ENCODE measurements at regions not wholly inside any gene's neighbourhood (a gene's known extent, or its start where the extent isn't known, plus 50 kb on each side); places are given as distances from the start of the nearest gene placed in this dataset.
"Not testable (repeated sequence)": the region's sequence is repeated elsewhere in the genome, so short reads cannot be mapped to it uniquely, and the experiment has no call there.

DNA sequence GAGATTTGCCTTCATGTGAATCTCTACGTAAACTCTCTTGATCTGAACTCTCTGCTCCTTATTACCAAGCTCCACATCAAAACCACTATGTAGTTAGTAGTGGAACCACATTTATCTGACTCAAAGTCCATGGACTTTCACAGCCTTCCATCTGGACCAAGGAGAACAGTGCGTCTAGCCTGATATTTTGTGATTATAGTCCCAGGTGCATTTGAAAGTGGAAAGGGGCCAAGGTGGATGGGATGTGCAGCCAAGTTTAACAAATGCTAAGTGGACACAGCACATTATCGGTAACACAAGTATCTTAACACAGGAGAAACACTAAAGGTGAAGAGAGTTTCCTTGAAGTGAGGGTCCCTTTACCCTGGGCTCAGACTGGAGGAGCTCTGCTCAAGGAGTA lies 281.2 kb upstream of the SGK1 start:
- DNase-seq = no peak

DNA sequence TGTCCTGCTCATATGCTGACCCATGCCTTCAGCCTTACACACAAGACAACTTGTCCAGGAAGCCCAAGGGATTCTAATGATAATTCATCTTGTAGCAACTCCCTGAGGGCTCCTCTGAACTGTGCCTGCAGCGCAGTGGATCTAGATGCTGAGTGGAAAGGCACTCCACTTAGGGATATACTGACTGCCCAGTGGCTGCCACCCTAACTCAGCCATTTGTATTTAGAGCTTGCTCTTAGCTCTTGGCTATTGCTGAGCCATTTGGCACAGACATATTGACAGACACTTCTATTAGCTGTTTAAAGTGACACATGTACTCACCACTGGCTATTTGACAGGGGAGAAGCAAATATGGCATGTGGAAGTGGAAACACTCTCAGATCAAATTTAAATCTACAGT lies 278.3 kb upstream of the SGK1 start:
- no peak for DNase-seq

DNA sequence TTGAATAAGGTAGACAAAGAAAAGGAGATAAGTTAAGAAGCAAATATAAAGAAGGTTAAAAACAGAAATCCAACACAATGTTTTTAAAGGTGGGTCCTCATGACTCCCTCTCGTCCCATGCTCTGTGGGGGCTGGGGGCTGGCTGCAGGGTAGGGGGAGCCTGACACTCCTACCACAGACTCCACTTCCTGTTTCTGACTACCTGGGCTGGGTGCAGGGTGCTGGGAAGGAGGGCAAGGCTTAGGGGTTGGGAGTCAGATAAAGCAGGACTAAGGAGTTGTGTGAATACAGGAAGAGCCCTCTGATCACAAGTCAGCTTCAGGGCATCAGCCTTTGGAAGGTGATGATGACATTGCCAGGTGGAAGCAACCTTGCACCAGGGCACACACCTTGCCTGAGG lies 277.0 kb upstream of the SGK1 start:
- DNase-seq = no peak

DNA sequence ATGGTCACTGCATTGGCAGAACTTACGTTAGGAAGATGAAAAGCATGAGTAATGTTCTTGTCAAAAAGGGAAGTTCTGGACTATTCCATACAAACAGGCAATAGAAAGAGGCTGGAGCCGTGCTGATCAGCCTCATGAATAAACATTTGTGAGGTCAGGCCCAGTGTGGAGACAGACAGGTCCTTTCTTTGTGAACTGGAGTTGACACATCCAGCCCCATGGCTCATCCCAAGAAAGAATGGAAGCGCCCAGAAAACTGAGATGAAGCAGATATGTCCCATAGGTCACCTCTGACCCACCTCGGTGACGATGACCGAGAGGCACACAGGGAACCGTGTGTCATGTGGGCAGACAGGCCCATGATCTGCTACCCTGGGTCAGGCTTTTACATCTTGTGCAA lies 276.0 kb upstream of the SGK1 start:
- no peak for DNase-seq

DNA sequence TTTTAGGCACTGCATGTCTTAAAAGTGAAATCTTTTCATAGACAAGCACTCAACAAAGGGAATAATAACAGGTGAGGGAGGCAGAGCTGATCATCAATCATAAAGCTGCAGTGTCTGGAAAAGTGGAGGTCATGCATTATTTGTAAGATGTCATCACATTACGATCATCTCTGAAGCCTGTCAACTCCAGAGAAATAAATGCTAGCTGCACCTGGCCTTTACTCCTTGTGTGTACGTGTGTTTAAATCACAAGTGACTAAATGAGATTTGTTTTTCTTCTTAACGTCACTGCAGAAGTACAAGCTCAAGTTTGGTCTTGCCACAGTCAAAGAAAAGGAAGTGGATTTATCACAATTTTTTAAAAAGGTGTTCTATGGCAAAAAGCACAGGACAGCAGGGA lies 275.5 kb upstream of the SGK1 start:
- no peak for DNase-seq

DNA sequence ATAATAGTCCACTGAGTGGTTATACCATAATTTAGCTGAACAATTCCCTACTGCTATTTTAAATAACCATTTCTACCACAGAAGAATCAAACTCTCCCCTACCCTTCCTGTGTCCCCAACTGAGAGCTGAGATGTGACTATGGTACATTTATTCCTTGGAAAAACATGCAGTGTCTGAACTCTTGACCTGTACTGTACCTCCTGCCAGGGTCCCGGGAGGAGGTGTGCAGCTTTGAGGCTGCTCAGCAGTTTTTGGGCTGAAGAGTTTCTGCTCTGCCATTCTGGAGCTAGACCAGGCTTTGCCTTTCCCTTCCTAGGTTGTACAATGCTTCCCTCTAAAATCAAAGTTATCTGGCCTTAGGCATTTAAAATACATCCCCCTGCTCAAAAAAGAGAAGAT lies 275.1 kb upstream of the SGK1 start:
- no peak for DNase-seq

DNA sequence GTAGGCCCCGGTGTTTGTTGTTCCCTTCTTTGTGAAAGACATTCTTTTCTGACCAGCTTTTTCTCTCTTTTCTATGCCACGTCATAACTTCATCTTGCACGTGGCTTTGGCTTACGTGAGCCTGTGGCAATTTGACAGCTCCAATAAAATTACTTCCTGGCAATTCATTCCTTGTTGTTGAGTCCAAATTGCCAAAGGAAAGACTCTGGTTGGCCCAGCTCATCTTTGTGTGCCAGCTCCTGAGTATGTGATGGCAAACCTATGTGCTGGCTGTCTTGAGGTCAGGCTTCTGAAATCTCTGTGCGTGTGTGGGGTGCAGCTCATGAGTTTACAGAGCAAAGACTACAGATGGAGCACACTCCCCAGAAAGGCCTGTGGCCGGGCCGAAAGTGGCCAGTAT lies 272.5 kb upstream of the SGK1 start:
- DNase-seq = no peak

DNA sequence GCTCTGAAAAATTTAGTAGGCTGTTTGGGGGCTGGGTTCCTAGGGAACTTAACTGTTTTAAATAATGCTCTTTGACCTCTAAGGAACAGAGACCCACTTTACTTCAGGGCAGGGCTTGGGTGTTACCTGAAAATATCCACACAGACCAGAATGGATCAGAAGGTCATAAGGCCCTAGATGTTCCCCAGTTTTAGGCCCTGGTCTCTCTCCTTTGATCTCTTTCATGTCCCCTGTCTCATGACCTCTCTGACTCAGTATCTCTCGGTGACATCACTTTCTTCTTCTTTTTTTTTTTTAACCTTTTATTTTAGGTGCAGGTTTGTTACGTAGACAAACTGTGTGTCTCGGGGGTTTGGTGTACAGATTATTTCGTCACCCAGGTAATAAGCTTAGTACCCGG lies 272.1 kb upstream of the SGK1 start:
- DNase-seq = no peak

DNA sequence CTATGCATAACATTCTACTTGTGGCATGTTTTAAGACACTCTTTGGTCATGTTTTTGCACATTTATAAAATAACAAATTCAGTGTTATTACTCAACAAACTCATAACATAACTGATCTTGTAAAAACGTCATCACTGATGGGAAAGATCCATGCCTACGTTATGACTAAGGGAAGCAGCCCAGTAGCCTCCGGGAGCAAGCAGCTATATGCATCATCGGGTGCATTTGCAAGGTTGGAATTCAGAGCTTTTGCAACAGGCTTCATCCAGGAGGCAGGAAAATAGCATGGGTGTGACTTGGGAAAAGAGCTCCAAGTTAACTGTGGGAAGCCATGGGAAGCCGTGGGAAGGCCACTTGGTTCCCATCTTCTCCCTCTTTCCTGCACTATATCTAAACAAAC lies 271.6 kb upstream of the SGK1 start:
- no peak for DNase-seq

DNA sequence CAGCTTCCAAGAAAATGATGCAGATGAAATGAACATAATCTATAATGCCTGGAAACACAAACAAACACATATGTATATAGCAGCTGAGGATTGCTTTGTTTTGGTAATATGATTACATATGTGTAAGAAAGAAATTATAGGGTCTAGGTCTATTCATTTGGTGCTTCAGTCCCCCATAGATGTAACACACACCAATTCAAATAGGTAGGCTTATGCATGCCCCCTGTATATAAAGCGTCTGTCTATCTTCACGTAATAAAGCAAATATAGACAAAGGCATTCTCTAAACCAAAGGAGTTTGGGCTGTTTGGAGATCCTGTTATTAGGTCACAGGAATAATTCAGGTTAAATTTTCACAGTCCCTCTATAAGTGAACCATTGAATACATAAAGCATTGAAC lies 270.4 kb upstream of the SGK1 start:
- DNase-seq = no peak

DNA sequence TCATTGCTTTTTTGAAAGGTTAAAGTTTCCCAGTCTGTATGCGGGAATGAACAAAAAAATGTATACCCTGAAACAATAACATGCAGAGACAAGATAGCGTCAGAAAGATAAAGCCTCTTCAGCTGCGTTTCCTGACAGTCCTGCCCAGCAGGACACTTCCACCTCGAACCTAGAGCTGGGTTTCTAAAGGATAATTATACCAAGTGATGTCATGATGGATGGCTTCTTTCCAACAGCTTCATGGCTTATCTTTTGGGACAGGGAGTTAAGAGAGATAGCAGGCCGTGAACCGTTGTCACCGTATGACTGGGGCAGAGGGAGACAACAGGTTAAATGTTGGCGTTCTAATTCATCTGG lies 267.6 kb upstream of the SGK1 start:
- DNase-seq = no peak

DNA sequence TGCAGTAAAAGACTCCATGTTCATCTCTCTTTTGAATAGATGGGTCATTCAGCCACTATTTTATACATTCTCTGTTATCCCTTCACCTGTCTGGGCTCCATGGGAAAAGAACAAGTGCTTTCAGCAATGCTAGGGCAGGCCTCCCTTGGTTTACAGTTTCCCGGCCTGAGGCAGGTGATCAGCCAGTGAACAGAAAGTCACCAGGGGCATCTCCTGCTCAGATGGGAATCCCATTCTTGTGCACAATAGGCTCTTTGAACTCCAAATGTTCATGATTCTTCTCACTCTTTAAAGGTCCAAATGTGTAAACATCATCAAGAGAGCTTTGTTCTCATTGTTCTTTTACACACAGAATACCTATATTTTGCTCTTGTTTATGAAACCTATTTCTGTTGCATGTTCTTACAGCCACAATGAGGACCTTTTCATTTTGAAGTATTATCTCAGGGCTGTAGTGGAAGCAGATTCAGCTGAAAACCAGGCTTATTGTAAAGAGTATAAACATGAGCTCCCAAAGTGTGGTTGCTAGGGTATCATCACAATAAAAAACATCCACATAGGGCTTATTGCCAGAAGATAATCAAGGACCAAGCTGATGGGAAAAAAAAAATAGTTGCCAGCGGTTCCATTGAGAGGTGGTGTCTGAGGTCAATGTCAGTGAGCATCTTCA lies 267.1 kb upstream of the SGK1 start:
- no peak for DNase-seq

DNA sequence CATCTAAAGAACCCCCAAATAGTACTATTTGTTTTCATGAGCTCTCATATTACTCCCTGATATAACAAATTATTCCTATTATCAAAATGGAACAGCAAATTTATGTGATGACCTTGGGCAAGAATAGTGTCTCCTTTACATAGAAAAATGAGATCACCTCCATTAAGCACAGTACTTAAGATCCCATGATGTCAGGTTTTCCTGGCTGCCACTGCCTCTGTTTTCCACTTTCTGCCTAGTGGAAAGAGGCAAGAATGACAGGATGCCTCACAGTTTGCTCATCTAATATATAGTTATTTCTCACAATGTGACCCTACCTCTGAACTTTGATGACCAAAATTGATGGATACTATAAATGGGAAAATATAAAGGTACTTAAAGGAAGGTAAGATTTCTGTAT lies 260.1 kb upstream of the SGK1 start:
- DNase-seq = no peak

DNA sequence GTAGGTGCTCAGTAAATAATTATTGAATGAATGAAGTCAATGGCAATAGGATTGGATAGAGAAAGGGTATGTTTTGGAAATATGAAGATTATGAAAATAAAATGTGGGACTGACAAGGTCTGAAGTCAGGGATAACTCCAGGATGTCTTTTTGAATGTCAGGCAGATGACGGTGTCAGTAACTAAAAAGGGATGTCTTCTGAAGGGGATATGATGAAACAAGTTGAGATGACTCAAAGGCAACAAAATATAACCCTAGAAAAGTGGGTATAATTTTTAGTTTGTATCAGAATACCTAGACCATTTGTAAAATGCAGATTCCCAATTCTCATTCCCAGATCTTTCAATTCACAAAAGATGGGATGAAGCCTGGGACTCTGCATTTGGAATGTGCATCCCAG lies 257.3 kb upstream of the SGK1 start:
- no peak for DNase-seq

DNA sequence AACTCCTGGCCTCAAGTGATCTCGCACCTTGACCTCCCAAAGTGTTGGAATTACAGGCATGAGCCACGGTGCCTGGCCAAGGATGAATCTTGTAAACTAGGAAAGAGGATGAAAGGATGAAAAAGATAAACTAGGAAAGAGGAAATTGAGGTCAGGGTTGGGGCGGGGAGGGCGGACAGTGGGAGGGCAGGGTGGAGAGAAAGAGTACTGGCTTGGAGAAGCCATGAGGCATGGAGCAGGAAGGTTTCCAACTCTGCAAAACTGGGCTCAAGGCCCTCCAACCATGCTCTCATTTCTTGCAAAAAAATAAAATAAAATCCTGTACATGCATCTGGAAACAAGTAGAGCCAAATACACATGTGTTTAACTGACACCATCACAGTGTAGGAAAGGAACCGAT lies 256.6 kb upstream of the SGK1 start:
- DNase-seq = no peak

DNA sequence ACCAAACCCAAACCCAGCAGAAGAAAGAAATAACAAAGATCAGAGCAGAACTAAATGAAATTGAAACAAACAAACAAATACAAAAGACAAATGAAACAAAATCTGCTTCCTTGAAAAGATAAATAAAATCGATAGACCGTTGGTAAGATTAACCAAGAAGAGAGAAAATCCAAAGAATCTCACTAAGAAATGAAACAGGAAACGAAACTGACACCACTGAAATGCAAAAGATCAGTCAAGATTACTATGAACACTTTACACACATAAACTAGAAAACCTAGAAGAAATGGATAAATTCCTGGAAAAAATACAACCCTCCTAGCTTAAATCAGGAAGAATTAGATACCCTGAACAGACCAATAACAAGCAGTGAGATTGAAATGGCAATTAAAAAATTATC lies 252.1 kb upstream of the SGK1 start:
- DNase-seq = not testable (repeated sequence)

DNA sequence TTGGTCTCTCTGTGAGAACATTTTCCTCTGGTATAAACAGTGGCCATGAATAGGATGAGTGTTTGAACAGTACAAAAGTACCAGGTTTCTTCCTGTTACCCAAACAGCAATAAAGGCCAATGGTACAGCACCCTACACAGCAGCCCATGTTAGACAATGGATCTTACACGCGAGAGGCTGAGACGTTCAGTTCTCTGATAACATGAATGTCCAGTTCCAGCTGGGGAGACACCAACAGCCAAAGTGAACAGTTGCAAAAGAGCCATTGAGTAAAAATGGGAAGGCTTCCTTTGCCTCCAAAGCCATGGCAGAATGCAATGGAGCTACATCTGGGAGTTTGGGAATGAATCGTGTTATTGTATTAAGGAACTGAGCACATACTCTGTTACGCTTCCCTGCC lies 246.8 kb upstream of the SGK1 start:
- DNase-seq = no peak

DNA sequence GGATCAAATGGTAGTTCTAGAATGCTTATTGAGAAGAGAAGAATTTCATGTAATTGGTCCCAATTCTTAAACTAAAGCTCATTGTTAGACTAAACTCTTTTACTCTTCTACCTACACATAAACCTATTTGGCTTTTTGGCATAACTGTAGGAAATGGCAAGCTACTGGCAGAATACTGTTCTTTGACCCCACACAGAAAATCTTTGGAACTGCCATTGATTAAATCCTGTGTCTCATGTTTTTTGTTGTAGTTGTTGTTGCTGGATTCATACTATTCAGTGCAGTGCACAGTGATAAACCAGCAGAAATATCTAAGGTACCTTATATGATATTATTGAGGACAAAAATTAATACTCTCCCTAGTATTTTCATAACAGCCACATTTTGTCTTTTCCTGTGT lies 242.1 kb upstream of the SGK1 start:
- DNase-seq = no peak

DNA sequence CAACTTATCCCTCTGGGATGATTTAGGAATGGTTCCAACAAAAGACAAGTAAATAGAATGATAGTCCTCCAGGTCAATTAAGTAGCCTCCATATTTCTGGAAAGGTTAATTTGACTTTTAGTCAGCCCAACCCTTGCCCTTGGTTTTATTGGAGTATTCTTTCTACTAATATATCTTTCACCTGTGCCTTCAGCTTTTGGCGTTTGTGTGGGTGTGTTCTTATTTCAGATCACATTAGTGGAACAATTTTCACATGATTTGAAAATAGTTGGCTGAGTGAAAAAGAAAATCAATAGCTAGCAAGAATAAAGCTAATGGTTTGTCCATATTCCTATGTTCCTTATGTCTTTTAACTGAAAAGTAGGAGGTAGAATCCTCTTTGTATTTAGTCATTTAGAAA lies 239.6 kb upstream of the SGK1 start:
- DNase-seq = no peak

DNA sequence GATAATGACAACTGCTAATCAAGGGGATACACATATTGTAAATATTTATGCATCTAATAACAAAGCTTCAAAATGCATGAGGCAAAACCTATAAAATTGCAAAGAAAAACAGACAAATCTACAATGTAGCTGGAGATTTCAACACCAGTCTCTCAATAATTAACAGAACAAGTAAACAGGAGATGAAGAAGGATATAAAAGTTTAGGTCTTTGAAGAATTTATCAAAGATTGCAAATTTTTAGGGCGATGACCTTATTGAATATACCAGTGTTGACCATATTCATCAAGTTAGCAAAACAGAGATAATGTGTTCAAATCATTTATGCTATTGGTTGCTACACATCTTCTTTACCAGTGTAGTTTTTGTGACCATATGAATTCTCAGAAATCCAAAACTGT lies 237.8 kb upstream of the SGK1 start:
- no peak for DNase-seq

DNA sequence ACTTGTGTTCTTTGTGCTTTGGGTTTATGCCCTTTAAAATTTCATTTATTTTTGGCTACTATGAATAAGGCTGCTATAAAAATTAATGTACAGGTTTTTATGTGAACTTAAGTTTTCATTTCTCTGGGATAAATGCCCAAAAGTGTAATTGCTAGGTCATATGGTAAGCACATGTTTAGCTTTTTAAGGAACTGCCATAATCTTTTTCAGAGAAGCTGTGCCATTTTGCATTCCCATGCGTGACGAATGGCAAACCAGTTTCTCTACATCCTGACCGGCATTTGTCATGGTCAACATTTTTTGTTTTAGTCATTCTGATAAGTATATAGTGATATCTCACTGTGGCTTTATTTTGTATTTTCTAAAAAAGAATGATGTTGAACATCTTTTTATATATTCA lies 236.0 kb upstream of the SGK1 start:
- DNase-seq = no peak

DNA sequence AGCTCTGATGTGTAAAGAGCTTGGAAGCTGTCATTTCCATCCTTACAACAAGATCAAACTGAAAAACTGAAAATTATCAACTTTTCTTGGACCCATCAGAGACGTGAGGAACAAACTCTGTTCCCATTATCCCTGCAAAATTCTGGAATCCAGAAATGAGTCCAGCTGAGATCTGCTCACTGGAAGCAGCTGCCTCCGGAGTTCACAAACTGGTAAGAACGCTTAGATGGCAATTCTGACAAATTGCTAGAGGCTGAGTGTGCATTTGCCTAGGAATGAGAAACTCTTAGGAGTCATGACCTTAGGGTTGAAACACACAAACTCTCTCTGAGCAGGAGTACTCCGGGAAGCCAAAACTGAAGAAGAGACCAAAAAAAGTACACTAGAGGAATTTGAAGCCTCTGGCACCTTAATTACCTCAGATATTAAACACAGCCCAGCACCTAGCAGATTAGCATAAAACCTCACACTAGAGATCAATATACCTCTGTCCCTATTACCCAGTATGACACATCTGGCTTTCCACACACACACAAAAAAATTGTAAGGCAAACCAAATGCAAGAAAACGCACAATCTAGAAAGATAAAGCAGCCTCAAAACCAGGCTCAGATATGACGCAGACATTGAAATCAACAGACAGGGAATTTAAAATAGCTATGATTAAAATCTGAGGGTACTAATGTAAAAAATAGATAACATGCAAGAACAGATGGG lies 233.5 kb upstream of the SGK1 start:
- no peak for DNase-seq

DNA sequence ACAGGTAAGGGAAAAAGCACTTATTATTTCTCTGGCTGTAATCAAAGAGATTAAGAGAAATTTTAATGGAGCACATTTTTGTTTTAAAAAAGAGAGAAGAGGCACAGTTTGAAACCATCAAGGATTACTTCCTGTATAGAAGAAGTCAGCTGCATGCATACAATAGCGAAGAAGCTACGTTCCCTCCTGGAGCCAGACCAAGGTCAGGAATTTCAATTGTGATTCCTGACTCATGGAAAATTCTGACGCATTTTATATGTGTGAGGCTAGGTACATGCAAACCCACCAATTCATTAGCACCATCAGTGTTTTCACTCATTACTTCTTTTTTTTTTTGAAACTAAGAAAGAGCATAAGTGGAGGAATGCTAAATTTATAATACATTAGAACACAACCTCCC lies 232.7 kb upstream of the SGK1 start:
- no peak for DNase-seq

DNA sequence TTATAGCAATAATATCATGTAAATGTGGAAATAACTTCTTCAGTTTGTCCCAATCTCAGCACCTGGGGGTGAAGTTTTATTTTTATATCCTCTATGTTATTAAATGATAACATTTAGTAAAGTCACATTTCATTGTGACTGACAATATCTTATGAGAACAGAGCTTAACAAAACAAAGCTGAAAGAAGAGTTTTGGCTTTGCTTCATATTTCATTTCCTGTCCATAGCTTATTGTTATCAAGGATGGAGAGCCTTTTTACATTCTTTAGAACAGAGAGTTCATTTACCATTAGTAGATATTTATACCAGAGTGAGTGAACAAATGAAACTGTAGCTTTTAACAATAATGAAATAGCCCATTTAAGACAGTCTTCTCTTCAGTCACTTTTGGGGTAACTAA lies 231.9 kb upstream of the SGK1 start:
- DNase-seq = no peak

DNA sequence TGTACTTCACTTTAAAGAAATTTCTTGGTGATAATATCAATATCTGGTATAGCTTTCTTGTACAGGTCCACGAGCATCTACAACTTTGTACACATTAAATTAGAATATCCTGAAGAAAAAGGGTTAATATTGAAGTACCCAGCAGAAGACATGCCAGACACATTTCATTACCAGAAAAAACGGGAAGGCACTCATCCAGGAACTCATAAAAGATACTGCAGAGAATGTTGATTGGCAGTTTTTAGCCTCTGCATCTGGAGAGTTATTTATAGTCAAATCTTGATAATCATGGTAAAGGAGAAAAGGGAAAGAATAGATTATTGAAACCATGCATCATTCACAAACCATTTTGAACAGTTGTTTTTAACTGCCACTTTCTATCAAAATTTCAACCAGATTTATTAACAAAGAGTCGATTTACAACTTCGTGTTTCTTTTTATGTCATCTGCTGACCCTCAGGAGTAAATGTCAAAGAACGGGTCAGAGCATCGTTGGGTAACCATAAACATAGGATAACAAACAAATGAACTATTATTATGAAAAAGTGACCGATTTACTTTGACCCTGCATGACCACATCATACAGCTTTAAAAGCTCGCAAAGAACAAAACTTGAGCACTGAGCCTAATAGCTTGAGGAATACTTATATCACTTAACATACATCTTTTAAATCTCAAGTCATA lies 229.2 kb upstream of the SGK1 start:
- DNase-seq = no peak

Data from activated CD4-positive, alpha-beta T cell treated with anti-CD3 and anti-CD28 coated beads for 1 hour (primary cell).